OCI-LY3 (cell line): ENCODE measurements at regions not wholly inside any gene's neighbourhood (a gene's known extent, or its start where the extent isn't known, plus 50 kb on each side); places are given as distances from the start of the nearest gene placed in this dataset.

Source experiments
- EZH2phosphoT487 ChIP-seq: fragments of 200-600 bp; shearing (Covaris generic); IDR thresholded peaks from 2 replicates; pipeline ENCODE4 v1.6.1; 2018; ENCODE audit warnings: antibody characterized with exemption, mixed run types, low read depth
- TF ChIP-seq, protein P1 (sequence below): fragments of 200-600, 300-600 bp; sonication (generic); IDR thresholded peaks from 2 replicates; pipeline ENCODE4 v1.5.1; 2014; ENCODE audit warnings: antibody characterized with exemption, low read length, low read depth

DNA sequence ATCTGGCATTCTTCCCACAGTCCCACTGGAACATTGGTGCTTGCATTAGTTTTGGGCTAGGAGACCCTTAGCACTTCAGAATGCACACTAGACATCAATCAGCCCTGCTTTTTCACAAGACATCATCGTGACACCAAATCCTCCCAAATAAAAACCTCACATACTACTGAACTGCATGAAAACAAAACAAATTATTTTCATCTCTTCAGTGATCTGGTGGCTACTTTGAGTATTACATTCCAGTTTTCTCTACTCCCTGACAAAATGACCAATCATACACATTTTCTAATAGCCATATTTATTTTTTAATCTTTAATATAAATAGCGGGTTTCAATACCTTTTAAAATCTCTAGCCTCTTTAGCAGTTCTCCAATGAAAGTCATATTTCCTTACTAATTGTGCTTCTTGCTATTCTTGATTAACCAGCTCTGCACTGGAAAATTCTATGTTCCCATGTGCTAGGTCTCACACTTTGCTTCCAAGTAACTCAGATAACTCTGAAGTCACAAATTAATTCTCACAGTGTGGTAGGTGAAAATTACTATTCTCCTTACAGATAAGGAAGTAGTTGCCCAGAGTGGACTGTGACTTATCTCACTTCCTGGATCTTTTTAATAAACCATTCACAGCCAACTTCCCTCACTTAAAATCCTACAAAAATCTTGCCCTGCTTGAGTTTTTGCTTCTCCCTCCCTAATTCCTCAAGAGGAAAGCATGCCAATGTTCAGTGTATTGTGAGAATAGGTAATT is 82.5 kb upstream of the EPB41L3 start:
- TF ChIP-seq, protein P1, sequence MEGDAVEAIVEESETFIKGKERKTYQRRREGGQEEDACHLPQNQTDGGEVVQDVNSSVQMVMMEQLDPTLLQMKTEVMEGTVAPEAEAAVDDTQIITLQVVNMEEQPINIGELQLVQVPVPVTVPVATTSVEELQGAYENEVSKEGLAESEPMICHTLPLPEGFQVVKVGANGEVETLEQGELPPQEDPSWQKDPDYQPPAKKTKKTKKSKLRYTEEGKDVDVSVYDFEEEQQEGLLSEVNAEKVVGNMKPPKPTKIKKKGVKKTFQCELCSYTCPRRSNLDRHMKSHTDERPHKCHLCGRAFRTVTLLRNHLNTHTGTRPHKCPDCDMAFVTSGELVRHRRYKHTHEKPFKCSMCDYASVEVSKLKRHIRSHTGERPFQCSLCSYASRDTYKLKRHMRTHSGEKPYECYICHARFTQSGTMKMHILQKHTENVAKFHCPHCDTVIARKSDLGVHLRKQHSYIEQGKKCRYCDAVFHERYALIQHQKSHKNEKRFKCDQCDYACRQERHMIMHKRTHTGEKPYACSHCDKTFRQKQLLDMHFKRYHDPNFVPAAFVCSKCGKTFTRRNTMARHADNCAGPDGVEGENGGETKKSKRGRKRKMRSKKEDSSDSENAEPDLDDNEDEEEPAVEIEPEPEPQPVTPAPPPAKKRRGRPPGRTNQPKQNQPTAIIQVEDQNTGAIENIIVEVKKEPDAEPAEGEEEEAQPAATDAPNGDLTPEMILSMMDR, result no peak
- TF ChIP-seq EZH2phosphoT487, result no peak
